HFFc6 (cell line): ENCODE measurements at regions not wholly inside any gene's neighbourhood (a gene's known extent, or its start where the extent isn't known, plus 50 kb on each side); places are given as distances from the start of the nearest gene placed in this dataset.

ENCODE experiments used
- DNase-seq: peaks from one replicate; pipeline ENCODE4 v3.0.0-alpha.2; 2018
- H3K27ac Mint-ChIP-seq: 2 replicates; pipeline ENCODE4 v1.8.0; 2020; ENCODE audit warnings: mild to moderate bottlenecking, mixed read lengths
- H3K27me3 Mint-ChIP-seq: 2 replicates; pipeline ENCODE4 v1.8.0; 2021; ENCODE audit warnings: mild to moderate bottlenecking, moderate library complexity, mixed read lengths; ENCODE audit not compliant: insufficient read depth
- H3K36me3 Mint-ChIP-seq: 2 replicates; pipeline ENCODE4 v1.8.0; 2021; ENCODE audit warnings: low read depth, mixed read lengths
- H3K4me1 Mint-ChIP-seq: 2 replicates; pipeline ENCODE4 v1.8.0; 2020; ENCODE audit warnings: low read depth, mixed read lengths
- H3K4me3 Mint-ChIP-seq: 2 replicates; pipeline ENCODE4 v1.8.0; 2020; ENCODE audit warnings: mild to moderate bottlenecking, moderate library complexity, mixed read lengths
- H3K9me3 Mint-ChIP-seq: 2 replicates; pipeline ENCODE4 v1.8.0; 2020; ENCODE audit warnings: mild to moderate bottlenecking, mixed read lengths
- CTCF ChIP-seq: fragments of 200-600 bp; sonication (generic); IDR thresholded peaks from 2 replicates; pipeline ENCODE4 v1.5.0; 2021; ENCODE audit warnings: antibody characterized with exemption, mild to moderate bottlenecking

- TF ChIP-seq CTCF: peak; percentile 48
- DNase-seq: no peak
- Mint-ChIP-seq H3K27me3 (peaks cover 10% of the 10 kb centered on the region), H3K9me3 (no peaks in the 10 kb centered on the region), H3K4me3 (no peak overlapping the region), H3K4me1 (no peaks in the 10 kb centered on the region), H3K36me3 (no peaks in the 10 kb centered on the region), H3K27ac (no peak overlapping the region)
Measured at GRCh38 chr17:77266891-77267341, 126.1 kb downstream of the SEC14L1 start.

GRCh38 chr17:77269696-77270681, 129.2 kb downstream of the SEC14L1 start:
- DNase-seq: no peak
- TF ChIP-seq CTCF: no peak
- Mint-ChIP-seq H3K27me3 (peaks cover 8% of the 10 kb centered on the region), H3K36me3 (no peaks in the 10 kb centered on the region), H3K4me3 (no peak overlapping the region), H3K27ac (no peak overlapping the region), H3K9me3 (peaks cover 4% of the 10 kb centered on the region; the same call in 1 of the 2 replicates), H3K4me1 (no peaks in the 10 kb centered on the region)

GRCh38 chr17:77271411-77271810, 130.6 kb downstream of the SEC14L1 start:
- H3K27ac Mint-ChIP-seq: no peak overlapping the region
- no peaks in the 10 kb centered on the region; the same call in 1 of the 2 replicates for H3K4me1 Mint-ChIP-seq
- TF ChIP-seq CTCF: no peak
- no peak for DNase-seq
- H3K27me3 Mint-ChIP-seq: peaks cover 6% of the 10 kb centered on the region
- H3K4me3 Mint-ChIP-seq: no peak overlapping the region
- peaks cover 4% of the 10 kb centered on the region; the same call in 1 of the 2 replicates for H3K9me3 Mint-ChIP-seq
- no peaks in the 10 kb centered on the region for H3K36me3 Mint-ChIP-seq

GRCh38 chr17:77273397-77274085, 132.8 kb downstream of the SEC14L1 start:
- TF ChIP-seq CTCF: no peak
- H3K36me3 Mint-ChIP-seq: no peaks in the 10 kb centered on the region
- DNase-seq: no peak
- no peak overlapping the region for H3K27ac Mint-ChIP-seq
- peaks cover 6% of the 10 kb centered on the region for H3K27me3 Mint-ChIP-seq
- H3K9me3 Mint-ChIP-seq: peaks cover 4% of the 10 kb centered on the region; the same call in 1 of the 2 replicates
- H3K4me3 Mint-ChIP-seq: no peak overlapping the region
- H3K4me1 Mint-ChIP-seq: peaks cover 6% of the 10 kb centered on the region

GRCh38 chr17:77274096-77274845, 133.5 kb downstream of the SEC14L1 start:
- H3K27ac Mint-ChIP-seq: no peak overlapping the region
- H3K9me3 Mint-ChIP-seq: peaks cover 4% of the 10 kb centered on the region; the same call in 1 of the 2 replicates
- H3K4me1 Mint-ChIP-seq: peaks cover 6% of the 10 kb centered on the region
- peaks cover 6% of the 10 kb centered on the region for H3K27me3 Mint-ChIP-seq
- no peak for TF ChIP-seq CTCF
- no peak overlapping the region for H3K4me3 Mint-ChIP-seq
- DNase-seq: no peak
- H3K36me3 Mint-ChIP-seq: no peaks in the 10 kb centered on the region
